ENCODE measurements at regions not wholly inside any gene's neighbourhood (a gene's known extent, or its start where the extent isn't known, plus 50 kb on each side); places are given as distances from the start of the nearest gene placed in this dataset.

GRCh38 chr13:104296286-104296685 is 1230.1 kb upstream of the SLC10A2 start:
- Histone ChIP-seq H3K27me3 (ENCODE audit: control insufficient read depth, insufficient read depth, low read length) (no peaks in the 10 kb centered on the region), H3K4me3 (ENCODE audit: low read length) (no peak overlapping the region), H3K9ac (ENCODE audit: low read length) (no peak overlapping the region), H3K36me3 (ENCODE audit: control insufficient read depth, insufficient read depth, low read length) (no peaks in the 10 kb centered on the region), H3K9me3 (ENCODE audit: control insufficient read depth, low read length) (no peaks in the 10 kb centered on the region), H3K4me1 (ENCODE audit: control insufficient read depth, insufficient read depth, low read length) (no peaks in the 10 kb centered on the region)

DNA sequence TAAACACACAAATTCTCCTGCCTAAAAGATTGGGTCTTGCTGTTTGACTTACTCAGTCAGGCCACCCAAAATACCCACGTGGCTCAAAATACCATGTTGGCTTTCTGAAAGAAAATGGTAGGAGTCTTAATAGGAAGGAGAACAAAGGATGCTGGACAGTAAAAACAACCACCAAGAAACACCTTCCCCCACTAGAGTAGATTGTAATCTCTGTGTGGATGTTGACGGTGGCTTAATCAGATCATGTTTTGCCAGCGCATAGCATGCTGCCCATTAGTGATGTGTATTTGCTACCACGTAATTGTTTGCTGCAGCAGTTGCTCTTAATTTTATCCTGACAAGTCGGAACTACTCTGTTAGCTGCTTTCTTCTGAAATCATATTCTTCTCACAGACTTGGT is 1229.3 kb upstream of the SLC10A2 start:
- no peaks in the 10 kb centered on the region for H3K9me3 ChIP-seq (ENCODE audit: control insufficient read depth, low read length)
- H3K27me3 ChIP-seq (ENCODE audit: control insufficient read depth, insufficient read depth, low read length) = no peaks in the 10 kb centered on the region
- no peak overlapping the region for H3K4me3 ChIP-seq (ENCODE audit: low read length)
- H3K4me1 ChIP-seq (ENCODE audit: control insufficient read depth, insufficient read depth, low read length) = no peaks in the 10 kb centered on the region
- no peaks in the 10 kb centered on the region for H3K36me3 ChIP-seq (ENCODE audit: control insufficient read depth, insufficient read depth, low read length)
- H3K9ac ChIP-seq (ENCODE audit: low read length) = no peak overlapping the region

- no peak overlapping the region for H3K4me3 ChIP-seq (ENCODE audit: low read length)
- no peaks in the 10 kb centered on the region for H3K36me3 ChIP-seq (ENCODE audit: control insufficient read depth, insufficient read depth, low read length)
- H3K9me3 ChIP-seq (ENCODE audit: control insufficient read depth, low read length) = no peaks in the 10 kb centered on the region
- H3K9ac ChIP-seq (ENCODE audit: low read length) = no peak overlapping the region
- H3K4me1 ChIP-seq (ENCODE audit: control insufficient read depth, insufficient read depth, low read length) = no peaks in the 10 kb centered on the region
- no peaks in the 10 kb centered on the region for H3K27me3 ChIP-seq (ENCODE audit: control insufficient read depth, insufficient read depth, low read length)
Measured at GRCh38 chr13:104289400-104289799, 1223.2 kb upstream of the SLC10A2 start.

DNA sequence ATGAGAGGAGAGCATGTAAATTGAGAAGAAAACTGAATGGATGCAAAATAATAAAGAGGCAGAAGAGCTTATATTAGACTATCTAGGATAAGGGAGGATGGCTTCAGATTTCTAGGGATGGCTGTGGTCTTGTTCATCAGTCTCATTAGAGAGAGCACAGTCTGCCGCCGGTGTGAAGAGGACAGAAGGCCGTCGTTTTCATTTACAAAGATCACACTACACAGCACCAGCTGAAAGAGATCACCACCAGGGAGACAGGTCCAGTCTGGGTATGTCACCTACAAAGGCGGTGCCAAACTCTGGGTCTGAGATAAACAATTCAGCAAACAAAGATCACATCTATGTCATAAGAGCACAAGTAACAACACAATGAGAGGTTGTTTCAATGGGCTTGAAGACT is 1222.3 kb upstream of the SLC10A2 start:
- no peaks in the 10 kb centered on the region for H3K27me3 ChIP-seq (ENCODE audit: control insufficient read depth, insufficient read depth, low read length)
- no peak overlapping the region for H3K9ac ChIP-seq (ENCODE audit: low read length)
- no peak overlapping the region for H3K4me3 ChIP-seq (ENCODE audit: low read length)
- no peaks in the 10 kb centered on the region for H3K4me1 ChIP-seq (ENCODE audit: control insufficient read depth, insufficient read depth, low read length)
- H3K36me3 ChIP-seq (ENCODE audit: control insufficient read depth, insufficient read depth, low read length) = no peaks in the 10 kb centered on the region
- no peaks in the 10 kb centered on the region for H3K9me3 ChIP-seq (ENCODE audit: control insufficient read depth, low read length)

- no peaks in the 10 kb centered on the region for H3K4me1 ChIP-seq (ENCODE audit: control insufficient read depth, insufficient read depth, low read length)
- no peaks in the 10 kb centered on the region for H3K27me3 ChIP-seq (ENCODE audit: control insufficient read depth, insufficient read depth, low read length)
- no peak overlapping the region for H3K9ac ChIP-seq (ENCODE audit: low read length)
- no peaks in the 10 kb centered on the region for H3K36me3 ChIP-seq (ENCODE audit: control insufficient read depth, insufficient read depth, low read length)
- H3K4me3 ChIP-seq (ENCODE audit: low read length) = no peak overlapping the region
- H3K9me3 ChIP-seq (ENCODE audit: control insufficient read depth, low read length) = no peaks in the 10 kb centered on the region
Measured at GRCh38 chr13:104286566-104287290, 1220.5 kb upstream of the SLC10A2 start.

DNA sequence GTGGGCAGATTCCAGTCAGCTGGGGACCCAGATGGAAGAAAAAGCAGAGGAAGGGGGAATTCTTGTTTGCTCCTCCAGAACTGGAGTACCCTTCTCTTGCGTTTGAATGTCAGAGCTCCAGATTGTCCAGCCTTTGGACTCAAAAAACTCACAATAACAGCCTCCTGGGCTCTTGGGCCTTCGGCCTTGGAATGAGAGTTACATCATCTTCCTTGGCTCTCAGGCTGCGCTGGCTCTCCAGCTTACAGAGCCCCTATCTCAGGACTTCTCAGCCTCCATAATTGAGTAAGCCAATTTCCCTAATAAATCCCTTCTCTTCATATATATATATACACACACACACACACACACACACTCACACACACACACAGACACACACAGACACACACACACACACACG is 1215.7 kb upstream of the SLC10A2 start:
- Histone ChIP-seq H3K9me3 (ENCODE audit: control insufficient read depth, low read length) (no peaks in the 10 kb centered on the region), H3K36me3 (ENCODE audit: control insufficient read depth, insufficient read depth, low read length) (no peaks in the 10 kb centered on the region), H3K4me3 (ENCODE audit: low read length) (no peak overlapping the region), H3K27me3 (ENCODE audit: control insufficient read depth, insufficient read depth, low read length) (no peaks in the 10 kb centered on the region), H3K4me1 (ENCODE audit: control insufficient read depth, insufficient read depth, low read length) (no peaks in the 10 kb centered on the region), H3K9ac (ENCODE audit: low read length) (no peak overlapping the region)

- no peaks in the 10 kb centered on the region for H3K27me3 ChIP-seq (ENCODE audit: control insufficient read depth, insufficient read depth, low read length)
- H3K9ac ChIP-seq (ENCODE audit: low read length) = no peak overlapping the region
- H3K36me3 ChIP-seq (ENCODE audit: control insufficient read depth, insufficient read depth, low read length) = no peaks in the 10 kb centered on the region
- H3K4me1 ChIP-seq (ENCODE audit: control insufficient read depth, insufficient read depth, low read length) = no peaks in the 10 kb centered on the region
- no peak overlapping the region for H3K4me3 ChIP-seq (ENCODE audit: low read length)
- H3K9me3 ChIP-seq (ENCODE audit: control insufficient read depth, low read length) = no peaks in the 10 kb centered on the region
Measured at GRCh38 chr13:104270731-104271130, 1204.5 kb upstream of the SLC10A2 start.

DNA sequence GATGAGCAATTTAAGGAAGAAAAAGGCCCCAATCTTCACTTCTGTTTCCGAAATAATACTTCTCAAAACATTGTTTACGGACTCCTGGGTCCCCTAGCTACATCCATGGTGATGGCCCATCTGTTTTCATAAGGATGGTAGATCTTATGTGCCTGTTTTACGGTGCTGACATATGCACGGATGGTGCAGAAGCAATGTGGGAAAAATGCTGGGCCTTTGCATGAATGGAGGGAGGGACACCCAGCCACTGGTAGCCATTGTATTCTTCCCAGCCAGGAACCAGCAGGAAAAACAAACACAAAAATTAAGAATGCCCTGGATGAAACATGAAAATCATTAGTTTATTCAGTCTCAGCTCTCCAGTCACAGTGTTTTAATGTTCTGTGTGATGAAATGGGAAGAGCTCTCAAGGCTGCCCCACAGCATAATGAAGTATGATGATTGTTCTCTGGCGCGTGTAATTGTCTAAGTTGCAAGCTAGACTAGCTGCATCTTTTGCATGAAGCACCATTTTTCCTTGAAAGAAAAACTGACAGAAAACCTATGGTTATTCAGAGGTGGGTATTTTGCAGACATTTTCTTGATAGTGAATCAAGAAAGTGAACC is 1201.1 kb upstream of the SLC10A2 start:
- Histone ChIP-seq H3K9me3 (ENCODE audit: control insufficient read depth, low read length) (no peaks in the 10 kb centered on the region), H3K4me3 (ENCODE audit: low read length) (no peak overlapping the region), H3K36me3 (ENCODE audit: control insufficient read depth, insufficient read depth, low read length) (no peaks in the 10 kb centered on the region)

GRCh38 chr13:104256701-104257100 is 1190.5 kb upstream of the SLC10A2 start:
- H3K36me3 ChIP-seq (ENCODE audit: control insufficient read depth, insufficient read depth, low read length) = no peaks in the 10 kb centered on the region
- no peak overlapping the region for H3K9ac ChIP-seq (ENCODE audit: low read length)
- no peaks in the 10 kb centered on the region for H3K27me3 ChIP-seq (ENCODE audit: control insufficient read depth, insufficient read depth, low read length)

More for the DNA sequence above, 1201.1 kb upstream of the SLC10A2 start:
- Histone ChIP-seq H3K9ac (ENCODE audit: low read length) (no peak overlapping the region), H3K27me3 (ENCODE audit: control insufficient read depth, insufficient read depth, low read length) (no peaks in the 10 kb centered on the region), H3K4me1 (ENCODE audit: control insufficient read depth, insufficient read depth, low read length) (no peaks in the 10 kb centered on the region)

GRCh38 chr13:104253063-104253680 is 1187.0 kb upstream of the SLC10A2 start:
- no peak overlapping the region for H3K4me3 ChIP-seq (ENCODE audit: low read length)
- H3K36me3 ChIP-seq (ENCODE audit: control insufficient read depth, insufficient read depth, low read length) = no peaks in the 10 kb centered on the region
- no peaks in the 10 kb centered on the region for H3K4me1 ChIP-seq (ENCODE audit: control insufficient read depth, insufficient read depth, low read length)
- no peaks in the 10 kb centered on the region for H3K9me3 ChIP-seq (ENCODE audit: control insufficient read depth, low read length)
- H3K27me3 ChIP-seq (ENCODE audit: control insufficient read depth, insufficient read depth, low read length) = no peaks in the 10 kb centered on the region
- no peak overlapping the region for H3K9ac ChIP-seq (ENCODE audit: low read length)

More at GRCh38 chr13:104256701-104257100, 1190.5 kb upstream of the SLC10A2 start:
- no peaks in the 10 kb centered on the region for H3K4me1 ChIP-seq (ENCODE audit: control insufficient read depth, insufficient read depth, low read length)
- H3K4me3 ChIP-seq (ENCODE audit: low read length) = no peak overlapping the region
- no peaks in the 10 kb centered on the region for H3K9me3 ChIP-seq (ENCODE audit: control insufficient read depth, low read length)

GRCh38 chr13:104251931-104252330 is 1185.7 kb upstream of the SLC10A2 start:
- Histone ChIP-seq H3K4me3 (ENCODE audit: low read length) (no peak overlapping the region), H3K4me1 (ENCODE audit: control insufficient read depth, insufficient read depth, low read length) (no peaks in the 10 kb centered on the region), H3K9me3 (ENCODE audit: control insufficient read depth, low read length) (no peaks in the 10 kb centered on the region), H3K9ac (ENCODE audit: low read length) (no peak overlapping the region), H3K27me3 (ENCODE audit: control insufficient read depth, insufficient read depth, low read length) (no peaks in the 10 kb centered on the region), H3K36me3 (ENCODE audit: control insufficient read depth, insufficient read depth, low read length) (no peaks in the 10 kb centered on the region)

GRCh38 chr13:104246955-104247354 is 1180.7 kb upstream of the SLC10A2 start:
- Histone ChIP-seq H3K4me3 (ENCODE audit: low read length) (no peak overlapping the region), H3K27me3 (ENCODE audit: control insufficient read depth, insufficient read depth, low read length) (no peaks in the 10 kb centered on the region), H3K9ac (ENCODE audit: low read length) (no peak overlapping the region)

More at GRCh38 chr13:104246955-104247354, 1180.7 kb upstream of the SLC10A2 start:
- Histone ChIP-seq H3K36me3 (ENCODE audit: control insufficient read depth, insufficient read depth, low read length) (no peaks in the 10 kb centered on the region), H3K4me1 (ENCODE audit: control insufficient read depth, insufficient read depth, low read length) (no peaks in the 10 kb centered on the region), H3K9me3 (ENCODE audit: control insufficient read depth, low read length) (no peaks in the 10 kb centered on the region)
